ENCODE measurements at regions not wholly inside any gene's neighbourhood (a gene's known extent, or its start where the extent isn't known, plus 50 kb on each side); places are given as distances from the start of the nearest gene placed in this dataset.

DNA sequence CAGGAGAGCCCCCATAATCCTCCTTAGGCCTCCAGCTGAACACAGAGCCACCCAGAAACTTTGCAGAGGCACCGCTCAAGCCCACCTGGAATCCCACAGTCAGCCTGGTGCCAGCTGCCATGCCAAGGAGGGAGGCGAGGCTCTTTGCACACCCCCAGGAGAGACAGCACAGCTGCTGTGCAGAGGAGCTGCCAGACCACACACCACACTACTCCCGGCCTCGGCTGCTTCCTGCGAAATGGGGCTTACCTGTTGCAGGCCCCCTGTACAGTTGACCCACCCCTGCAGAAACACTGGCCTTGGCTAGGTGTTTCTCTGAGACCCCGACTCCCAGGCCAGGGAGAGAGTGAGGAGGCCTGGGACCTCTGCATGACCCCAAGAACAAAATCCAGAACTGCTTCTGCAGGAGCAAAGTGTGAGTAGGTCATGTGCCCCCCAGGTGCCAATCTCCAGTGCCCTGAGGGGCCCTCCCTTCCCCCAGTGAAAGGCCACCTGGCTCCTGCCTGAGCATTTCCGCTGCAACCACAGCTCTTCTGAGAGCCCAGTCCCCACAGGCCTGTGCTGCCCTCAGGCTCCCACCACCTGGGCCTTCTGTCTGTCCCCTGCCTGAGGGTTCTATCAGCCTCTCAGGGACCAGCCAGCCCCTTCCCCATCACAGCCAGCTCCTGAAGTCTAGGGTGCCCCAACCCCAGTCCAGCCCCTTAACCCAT is 580.4 kb downstream of the UQCRFS1 start:
- no peak overlapping the region for H3K27ac ChIP-seq (ENCODE audit: extremely low read depth, low read depth, low read length)
- POLR2A ChIA-PET: no interaction called here
- peak; percentile 51; the same call in 1 of the 2 replicates for TF ChIP-seq SCRT2 (tag by site-specific recombination; IDR thresholded peaks at IDR 0.05)
- TF ChIP-seq, protein P1, sequence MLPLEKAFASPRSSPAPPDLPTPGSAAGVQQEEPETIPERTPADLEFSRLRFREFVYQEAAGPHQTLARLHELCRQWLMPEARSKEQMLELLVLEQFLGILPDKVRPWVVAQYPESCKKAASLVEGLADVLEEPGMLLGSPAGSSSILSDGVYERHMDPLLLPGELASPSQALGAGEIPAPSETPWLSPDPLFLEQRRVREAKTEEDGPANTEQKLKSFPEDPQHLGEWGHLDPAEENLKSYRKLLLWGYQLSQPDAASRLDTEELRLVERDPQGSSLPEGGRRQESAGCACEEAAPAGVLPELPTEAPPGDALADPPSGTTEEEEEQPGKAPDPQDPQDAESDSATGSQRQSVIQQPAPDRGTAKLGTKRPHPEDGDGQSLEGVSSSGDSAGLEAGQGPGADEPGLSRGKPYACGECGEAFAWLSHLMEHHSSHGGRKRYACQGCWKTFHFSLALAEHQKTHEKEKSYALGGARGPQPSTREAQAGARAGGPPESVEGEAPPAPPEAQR (tag by site-specific recombination; IDR thresholded peaks at IDR 0.05): no peak
- TF ChIP-seq ZNF610 (tag by site-specific recombination; IDR thresholded peaks at IDR 0.05; ENCODE audit: borderline replicate concordance): no peak
- no peak for TF ChIP-seq ZNF274 (IDR thresholded peaks at IDR 0.05; ENCODE audit: low read length)
- TF ChIP-seq ZNF274 (tag by site-specific recombination; IDR thresholded peaks at IDR 0.05; ENCODE audit: borderline replicate concordance): no peak

DNA sequence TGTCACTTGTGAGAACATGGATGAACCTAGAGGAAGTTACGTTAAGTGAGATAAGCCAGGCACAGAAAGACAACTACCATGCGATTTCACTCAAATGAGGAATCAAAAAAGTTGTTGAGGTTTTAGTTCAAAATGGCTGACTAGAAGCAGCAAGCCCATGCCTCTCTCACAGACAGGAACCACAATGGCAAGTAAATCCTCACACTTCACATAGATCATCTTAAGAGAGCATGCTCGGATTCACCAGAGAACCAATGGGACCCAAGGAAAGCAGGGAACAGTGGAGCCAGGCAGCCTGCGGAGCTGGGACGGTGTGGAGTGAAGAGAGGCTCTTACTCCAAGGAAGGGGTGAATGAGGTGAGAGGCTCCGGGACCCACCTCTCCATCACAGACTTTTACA is 581.0 kb downstream of the UQCRFS1 start:
- no peak overlapping the region for H3K27ac ChIP-seq (ENCODE audit: extremely low read depth, low read depth, low read length)
- TF ChIP-seq ZNF132 (tag by site-specific recombination; IDR thresholded peaks at IDR 0.05; ENCODE audit: borderline replicate concordance) (no peak), ZFP69B (tag by site-specific recombination; IDR thresholded peaks at IDR 0.05) (no peak), ZNF2 (tag by site-specific recombination; IDR thresholded peaks at IDR 0.05) (no peak), ZBTB7A (tag by site-specific recombination; IDR thresholded peaks at IDR 0.05; ENCODE audit: low read depth) (no peak), WT1 (tag by site-specific recombination; IDR thresholded peaks at IDR 0.05) (no peak), ZFP3 (tag by site-specific recombination; IDR thresholded peaks at IDR 0.05; ENCODE audit: low read depth) (no peak)
- TF ChIP-seq, protein P2, sequence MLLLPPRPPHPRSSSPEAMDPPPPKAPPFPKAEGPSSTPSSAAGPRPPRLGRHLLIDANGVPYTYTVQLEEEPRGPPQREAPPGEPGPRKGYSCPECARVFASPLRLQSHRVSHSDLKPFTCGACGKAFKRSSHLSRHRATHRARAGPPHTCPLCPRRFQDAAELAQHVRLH (tag by site-specific recombination; IDR thresholded peaks at IDR 0.05): no peak
- TF ChIP-seq, protein P3, sequence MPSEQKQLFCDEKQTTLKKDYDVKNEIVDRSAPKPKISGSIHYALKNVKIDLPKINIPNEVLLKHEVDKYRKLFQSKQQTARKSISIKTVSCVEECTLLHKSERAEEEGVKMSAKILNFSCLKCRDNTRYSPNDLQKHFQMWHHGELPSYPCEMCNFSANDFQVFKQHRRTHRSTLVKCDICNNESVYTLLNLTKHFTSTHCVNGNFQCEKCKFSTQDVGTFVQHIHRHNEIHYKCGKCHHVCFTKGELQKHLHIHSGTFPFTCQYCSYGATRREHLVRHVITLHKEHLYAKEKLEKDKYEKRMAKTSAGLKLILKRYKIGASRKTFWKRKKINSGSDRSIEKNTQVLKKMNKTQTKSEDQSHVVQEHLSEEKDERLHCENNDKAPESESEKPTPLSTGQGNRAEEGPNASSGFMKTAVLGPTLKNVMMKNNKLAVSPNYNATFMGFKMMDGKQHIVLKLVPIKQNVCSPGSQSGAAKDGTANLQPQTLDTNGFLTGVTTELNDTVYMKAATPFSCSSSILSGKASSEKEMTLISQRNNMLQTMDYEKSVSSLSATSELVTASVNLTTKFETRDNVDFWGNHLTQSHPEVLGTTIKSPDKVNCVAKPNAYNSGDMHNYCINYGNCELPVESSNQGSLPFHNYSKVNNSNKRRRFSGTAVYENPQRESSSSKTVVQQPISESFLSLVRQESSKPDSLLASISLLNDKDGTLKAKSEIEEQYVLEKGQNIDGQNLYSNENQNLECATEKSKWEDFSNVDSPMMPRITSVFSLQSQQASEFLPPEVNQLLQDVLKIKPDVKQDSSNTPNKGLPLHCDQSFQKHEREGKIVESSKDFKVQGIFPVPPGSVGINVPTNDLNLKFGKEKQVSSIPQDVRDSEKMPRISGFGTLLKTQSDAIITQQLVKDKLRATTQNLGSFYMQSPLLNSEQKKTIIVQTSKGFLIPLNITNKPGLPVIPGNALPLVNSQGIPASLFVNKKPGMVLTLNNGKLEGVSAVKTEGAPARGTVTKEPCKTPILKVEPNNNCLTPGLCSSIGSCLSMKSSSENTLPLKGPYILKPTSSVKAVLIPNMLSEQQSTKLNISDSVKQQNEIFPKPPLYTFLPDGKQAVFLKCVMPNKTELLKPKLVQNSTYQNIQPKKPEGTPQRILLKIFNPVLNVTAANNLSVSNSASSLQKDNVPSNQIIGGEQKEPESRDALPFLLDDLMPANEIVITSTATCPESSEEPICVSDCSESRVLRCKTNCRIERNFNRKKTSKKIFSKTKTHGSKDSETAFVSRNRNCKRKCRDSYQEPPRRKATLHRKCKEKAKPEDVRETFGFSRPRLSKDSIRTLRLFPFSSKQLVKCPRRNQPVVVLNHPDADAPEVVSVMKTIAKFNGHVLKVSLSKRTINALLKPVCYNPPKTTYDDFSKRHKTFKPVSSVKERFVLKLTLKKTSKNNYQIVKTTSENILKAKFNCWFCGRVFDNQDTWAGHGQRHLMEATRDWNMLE (tag by site-specific recombination; conservative IDR thresholded peaks at IDR 0.05; ENCODE audit: low read depth): no peak
- H3K36me3 ChIP-seq (ENCODE audit: control insufficient read depth in 2 of 2, insufficient read depth in 1 of 2, low read length in 2 of 2): peaks cover 0 to 34% of the 10 kb centered on the region in 2 experiments; a peak in 2 of 3 replicates
- ChIA-PET CTCF (interaction anchor here (0.6 to 7.1 kb wide), 10 partner anchors 9 to 659 kb away, joined by 3 to 175 read pairs (median 4); no protein-coding TSS in a partner anchor), POLR2A (no interaction called here)
- peaks cover 13% of the 10 kb centered on the region for H3K9me3 ChIP-seq (ENCODE audit: control insufficient read depth, insufficient read depth, low read depth, low read length)
- no peak overlapping the region for H3K4me3 ChIP-seq (ENCODE audit: low read depth, low read length)
- H3K4me1 ChIP-seq (ENCODE audit: control insufficient read depth, insufficient read depth, low read length): peaks cover 17% of the 10 kb centered on the region

More for the DNA sequence above, 580.4 kb downstream of the UQCRFS1 start:
- Histone ChIP-seq H3K36me3 (ENCODE audit: control insufficient read depth in 2 of 2, insufficient read depth in 1 of 2, low read length in 2 of 2) (peaks cover 0 to 30% of the 10 kb centered on the region in 2 experiments; a peak in 2 of 3 replicates), H3K4me1 (ENCODE audit: control insufficient read depth, insufficient read depth, low read length) (peaks cover 17% of the 10 kb centered on the region), H3K4me3 (ENCODE audit: low read depth, low read length) (no peak overlapping the region), H3K9me3 (ENCODE audit: control insufficient read depth, insufficient read depth, low read depth, low read length) (peaks cover 11% of the 10 kb centered on the region)
- CTCF ChIA-PET: interaction anchor here (0.5 to 7.1 kb wide), 27 partner anchors 8 to 659 kb away, joined by 3 to 175 read pairs (median 6); no protein-coding TSS in a partner anchor

DNA sequence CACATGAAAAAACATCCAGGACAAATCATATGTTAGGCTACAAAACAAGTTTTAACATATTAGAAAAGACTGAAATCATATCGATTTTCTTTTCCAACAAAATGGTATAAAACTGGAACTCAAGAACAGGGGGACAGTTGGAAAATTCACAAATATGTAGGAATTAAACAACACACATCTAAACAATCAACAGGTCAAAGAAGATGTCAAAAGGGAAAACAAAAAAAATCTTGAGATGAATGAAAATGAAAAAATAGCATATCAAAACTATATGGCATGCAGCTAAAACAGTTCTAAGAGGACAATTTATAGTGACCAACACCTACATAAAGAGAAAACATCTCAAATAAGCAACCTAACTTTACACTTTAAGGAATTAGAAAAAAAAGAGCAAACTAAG is 585.3 kb downstream of the UQCRFS1 start:
- ChIA-PET POLR2A (no interaction called here), CTCF (no interaction called here)
- H3K27ac ChIP-seq (ENCODE audit: extremely low read depth, low read depth, low read length): no peak overlapping the region

More for the DNA sequence above, 585.3 kb downstream of the UQCRFS1 start:
- TF ChIP-seq, protein P4, sequence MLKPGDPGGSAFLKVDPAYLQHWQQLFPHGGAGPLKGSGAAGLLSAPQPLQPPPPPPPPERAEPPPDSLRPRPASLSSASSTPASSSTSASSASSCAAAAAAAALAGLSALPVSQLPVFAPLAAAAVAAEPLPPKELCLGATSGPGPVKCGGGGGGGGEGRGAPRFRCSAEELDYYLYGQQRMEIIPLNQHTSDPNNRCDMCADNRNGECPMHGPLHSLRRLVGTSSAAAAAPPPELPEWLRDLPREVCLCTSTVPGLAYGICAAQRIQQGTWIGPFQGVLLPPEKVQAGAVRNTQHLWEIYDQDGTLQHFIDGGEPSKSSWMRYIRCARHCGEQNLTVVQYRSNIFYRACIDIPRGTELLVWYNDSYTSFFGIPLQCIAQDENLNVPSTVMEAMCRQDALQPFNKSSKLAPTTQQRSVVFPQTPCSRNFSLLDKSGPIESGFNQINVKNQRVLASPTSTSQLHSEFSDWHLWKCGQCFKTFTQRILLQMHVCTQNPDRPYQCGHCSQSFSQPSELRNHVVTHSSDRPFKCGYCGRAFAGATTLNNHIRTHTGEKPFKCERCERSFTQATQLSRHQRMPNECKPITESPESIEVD (tag by site-specific recombination; IDR thresholded peaks at IDR 0.05): no peak
- peak; percentile 62; the same call in 1 of the 2 replicates for TF ChIP-seq SCRT1 (tag by site-specific recombination; IDR thresholded peaks at IDR 0.05; ENCODE audit: borderline replicate concordance)
- TF ChIP-seq SCRT2 (tag by site-specific recombination; IDR thresholded peaks at IDR 0.05): peak; percentile 53
- H3K4me1 ChIP-seq (ENCODE audit: control insufficient read depth, insufficient read depth, low read length): peaks cover 17% of the 10 kb centered on the region
- H3K36me3 ChIP-seq (ENCODE audit: control insufficient read depth in 2 of 2, insufficient read depth in 1 of 2, low read length in 2 of 2): peaks cover 0 to 34% of the 10 kb centered on the region in 2 experiments; a peak in 2 of 3 replicates
- H3K4me3 ChIP-seq (ENCODE audit: low read depth, low read length): no peak overlapping the region
- peaks cover 13% of the 10 kb centered on the region for H3K9me3 ChIP-seq (ENCODE audit: control insufficient read depth, insufficient read depth, low read depth, low read length)
